ENCODE measurements at regions not wholly inside any gene's neighbourhood (a gene's known extent, or its start where the extent isn't known, plus 50 kb on each side); places are given as distances from the start of the nearest gene placed in this dataset.

- no peak overlapping the region for H2AFZ ChIP-seq (ENCODE audit: low read length)
- 39% methylated on average over 18 of the region's 19 CpGs for WGBS (ENCODE audit: low lambda C conversion rate)
- H3K4me1 ChIP-seq (ENCODE audit: insufficient read depth, low read length): peaks cover 20% of the 10 kb centered on the region
- no peak for DNase-seq (ENCODE audit: low spot score)
- intact Hi-C loops (cut with micrococcal nuclease; ENCODE audit: unreplicated experiment): no loop called here
- ATAC-seq: no peak
- H3K9me3 ChIP-seq (ENCODE audit: low read length): no peaks in the 10 kb centered on the region
- no TSS peak for BruUV-seq (replicated peaks)
- ChIA-PET CTCF (ENCODE audit: low intra/inter-chr PET ratio, low total read pairs) (no interaction called here), POLR2A (no interaction called here)
- no peak overlapping the region for H3K9ac ChIP-seq (ENCODE audit: insufficient read depth, low read depth, low read length)
- no peak overlapping the region for H3K4me2 ChIP-seq (ENCODE audit: low read depth, low read length)
- no peak for FAIRE-seq
- H4K20me1 ChIP-seq (ENCODE audit: insufficient read depth, low read length): no peaks in the 10 kb centered on the region
- peaks cover 12 to 51% of the 10 kb centered on the region in 2 experiments for H3K27me3 ChIP-seq (ENCODE audit: control insufficient read depth in 1 of 2, insufficient read depth in 2 of 2, low read length in 2 of 2)
- H3K27ac ChIP-seq (ENCODE audit: extremely low read length, insufficient read depth, low read length): no peak overlapping the region
- in situ Hi-C loops (cut with HindIII; ENCODE audit: extremely low pct_ligation_motif_present, low pct_unique_long_range_greater_than_20kb): no loop called here
- no peak for TF ChIP-seq SIX1 (CRISPR knock-in tag; IDR thresholded peaks at IDR 0.05; ENCODE audit: borderline replicate concordance)
- TF ChIP-seq, protein P1, sequence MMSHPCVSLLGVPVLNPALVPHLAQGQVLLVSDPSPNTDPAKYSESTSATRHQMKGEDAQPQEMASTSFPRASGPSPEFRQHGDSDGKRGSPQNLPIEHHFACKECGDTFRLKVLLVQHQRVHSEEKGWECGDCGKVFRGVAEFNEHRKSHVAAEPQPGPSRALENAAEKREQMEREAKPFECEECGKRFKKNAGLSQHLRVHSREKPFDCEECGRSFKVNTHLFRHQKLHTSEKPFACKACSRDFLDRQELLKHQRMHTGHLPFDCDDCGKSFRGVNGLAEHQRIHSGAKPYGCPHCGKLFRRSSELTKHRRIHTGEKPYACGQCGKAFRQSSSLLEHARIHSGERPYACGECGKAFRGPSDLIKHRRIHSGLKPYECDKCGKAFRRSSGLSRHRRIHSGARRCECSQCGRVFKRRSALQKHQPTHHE (CRISPR knock-in tag; IDR thresholded peaks at IDR 0.05; ENCODE audit: borderline replicate concordance): no peak
- TF ChIP-seq ZNF431 (CRISPR knock-in tag; IDR thresholded peaks at IDR 0.05; ENCODE audit: borderline replicate concordance, low read depth): no peak
- TF ChIP-seq CHD2 (IDR thresholded peaks at IDR 0.05; ENCODE audit: low read depth, low read length): 0 out of 2 replicates have a peak, but pooled peaks have one; percentile 32
- no peak for TF ChIP-seq ASH2L (IDR thresholded peaks at IDR 0.05; ENCODE audit: insufficient read length, low read depth, low read length)
- H3K36me3 ChIP-seq (replicated peaks in 1 of 2; ENCODE audit: control insufficient read depth in 1 of 2, insufficient read depth in 2 of 2, low read length in 2 of 2): no peaks in the 10 kb centered on the region
- H3K4me3 ChIP-seq (replicated peaks in 1 of 3; ENCODE audit: insufficient read depth in 1 of 3, low read depth in 2 of 3, low read length in 3 of 3): no peak overlapping the region
- no peaks in the 10 kb centered on the region for H3K79me2 ChIP-seq (ENCODE audit: insufficient read depth, low read length)
Measured at GRCh38 chr1:22365331-22366295, 86.0 kb upstream of the ZBTB40 start.

- 46% methylated on average over 6 of the region's 6 CpGs for WGBS (ENCODE audit: low lambda C conversion rate)
- BruUV-seq (replicated peaks): no TSS peak
- ChIA-PET POLR2A (no interaction called here), CTCF (ENCODE audit: low intra/inter-chr PET ratio, low total read pairs) (no interaction called here)
- Histone ChIP-seq H2AFZ (ENCODE audit: low read length) (no peak overlapping the region), H4K20me1 (ENCODE audit: insufficient read depth, low read length) (no peaks in the 10 kb centered on the region), H3K9me3 (ENCODE audit: low read length) (no peaks in the 10 kb centered on the region), H3K4me1 (ENCODE audit: insufficient read depth, low read length) (peaks cover 28% of the 10 kb centered on the region), H3K4me2 (ENCODE audit: low read depth, low read length) (no peak overlapping the region), H3K27me3 (ENCODE audit: control insufficient read depth in 1 of 2, insufficient read depth in 2 of 2, low read length in 2 of 2) (peaks cover 9 to 47% of the 10 kb centered on the region in 2 experiments; a peak in 4 of 5 replicates), H3K36me3 (replicated peaks in 1 of 2; ENCODE audit: control insufficient read depth in 1 of 2, insufficient read depth in 2 of 2, low read length in 2 of 2) (no peaks in the 10 kb centered on the region), H3K79me2 (ENCODE audit: insufficient read depth, low read length) (no peaks in the 10 kb centered on the region), H3K27ac (ENCODE audit: extremely low read length, insufficient read depth, low read length) (no peak overlapping the region), H3K4me3 (replicated peaks in 1 of 3; ENCODE audit: insufficient read depth in 1 of 3, low read depth in 2 of 3, low read length in 3 of 3) (no peak overlapping the region), H3K9ac (ENCODE audit: insufficient read depth, low read depth, low read length) (no peak overlapping the region)
- intact Hi-C loops (cut with micrococcal nuclease; ENCODE audit: unreplicated experiment): no loop called here
- FAIRE-seq (no peak), DNase-seq (ENCODE audit: low spot score) (no peak), ATAC-seq (no peak)
- in situ Hi-C loops (cut with HindIII; ENCODE audit: extremely low pct_ligation_motif_present, low pct_unique_long_range_greater_than_20kb): no loop called here
- TF ChIP-seq ZNF124 (CRISPR knock-in tag; IDR thresholded peaks at IDR 0.05): no peak
- TF ChIP-seq ARHGAP35 (CRISPR knock-in tag; IDR thresholded peaks at IDR 0.05; ENCODE audit: borderline replicate concordance): no peak
- no peak for TF ChIP-seq ZNF33A (CRISPR knock-in tag; IDR thresholded peaks at IDR 0.05; ENCODE audit: borderline replicate concordance)
- TF ChIP-seq ESRRA (CRISPR knock-in tag; IDR thresholded peaks at IDR 0.05; ENCODE audit: low read depth): no peak
- TF ChIP-seq PRPF4 (IDR thresholded peaks at IDR 0.05; ENCODE audit: low read depth, low read length, poor library complexity, severe bottlenecking): no peak
Measured at GRCh38 chr1:22366346-22366745, 85.3 kb upstream of the ZBTB40 start.

Data from HepG2 (cell line).